KMS-11 (cell line): ENCODE measurements at regions not wholly inside any gene's neighbourhood (a gene's known extent, or its start where the extent isn't known, plus 50 kb on each side); places are given as distances from the start of the nearest gene placed in this dataset.

Experiments
- H2AFZ ChIP-seq: fragments of 200-600 bp; sonication (generic); 2 replicates; pipeline ENCODE4 v1.6.1; 2016; ENCODE audit warnings: antibody characterized with exemption, mixed run types, low read depth
- H3K27ac ChIP-seq: fragments of 200-600 bp; sonication (generic); 2 replicates; pipeline ENCODE4 v1.6.1; 2016; ENCODE audit warnings: mild to moderate bottlenecking, mixed run types
- H3K27me3 ChIP-seq: fragments of 200-600 bp; sonication (generic); 2 replicates; pipeline ENCODE4 v1.6.1; 2017; ENCODE audit warnings: mild to moderate bottlenecking, low read depth, mixed run types, moderate library complexity; ENCODE audit not compliant: insufficient read depth
- H3K36me3 ChIP-seq: fragments of 200-600 bp; sonication (generic); 2 replicates; pipeline ENCODE4 v1.6.1; 2017; ENCODE audit warnings: mild to moderate bottlenecking, mixed run types; ENCODE audit not compliant: insufficient read depth
- H3K4me1 ChIP-seq: fragments of 200-600 bp; sonication (generic); 2 replicates; pipeline ENCODE4 v1.6.1; 2016; ENCODE audit warnings: mild to moderate bottlenecking, low read depth, mixed run types; ENCODE audit not compliant: poor library complexity, severe bottlenecking
- H3K4me2 ChIP-seq: fragments of 200-600 bp; sonication (generic); 2 replicates; pipeline ENCODE4 v1.7.0; 2016; ENCODE audit warnings: mild to moderate bottlenecking, mixed run types
- H3K4me3 ChIP-seq: fragments of 200-600 bp; sonication (generic); IDR thresholded peaks from 2 replicates; pipeline ENCODE4 v1.6.1; 2017; ENCODE audit warnings: low read depth, low read length, mixed read lengths; ENCODE audit not compliant: insufficient read depth
- H3K79me2 ChIP-seq: fragments of 200-600 bp; sonication (generic); 2 replicates; pipeline ENCODE4 v1.6.1; 2016; ENCODE audit warnings: low read depth, mixed run types; ENCODE audit not compliant: insufficient read depth
- H3K9ac ChIP-seq: fragments of 200-600 bp; sonication (generic); 2 replicates; pipeline ENCODE4 v1.6.1; 2016; ENCODE audit warnings: mild to moderate bottlenecking, mixed run types
- H4K20me1 ChIP-seq: fragments of 200-600 bp; sonication (generic); 2 replicates; pipeline ENCODE4 v1.6.1; 2016; ENCODE audit warnings: mild to moderate bottlenecking, mixed run types; ENCODE audit not compliant: insufficient read depth
- CTCF ChIP-seq: fragments of 200-600 bp; sonication (generic); conservative IDR thresholded peaks from 2 replicates; pipeline ENCODE4 v1.6.1; 2017; ENCODE audit warnings: low read depth, mild to moderate bottlenecking, antibody characterized with exemption, low read length, moderate library complexity, mixed read lengths

GRCh38 chr13:37448153-37448552 lies 150.4 kb downstream of the POSTN start:
- H3K27me3 ChIP-seq: no peaks in the 10 kb centered on the region
- no peak overlapping the region for H3K27ac ChIP-seq
- H3K36me3 ChIP-seq: no peaks in the 10 kb centered on the region
- H3K4me2 ChIP-seq: no peak overlapping the region
- H3K79me2 ChIP-seq: no peaks in the 10 kb centered on the region
- no peaks in the 10 kb centered on the region for H3K4me1 ChIP-seq
- H2AFZ ChIP-seq: no peak overlapping the region
- no peak overlapping the region for H3K4me3 ChIP-seq
- H4K20me1 ChIP-seq: no peaks in the 10 kb centered on the region
- TF ChIP-seq CTCF: no peak
- no peak overlapping the region for H3K9ac ChIP-seq

GRCh38 chr13:37446503-37446902 lies 152.1 kb downstream of the POSTN start:
- Histone ChIP-seq H3K4me3 (no peak overlapping the region), H3K27ac (no peak overlapping the region), H2AFZ (no peak overlapping the region), H3K4me2 (no peak overlapping the region), H3K79me2 (no peaks in the 10 kb centered on the region), H3K27me3 (no peaks in the 10 kb centered on the region), H3K4me1 (no peaks in the 10 kb centered on the region), H3K36me3 (no peaks in the 10 kb centered on the region), H4K20me1 (no peaks in the 10 kb centered on the region), H3K9ac (no peak overlapping the region)
- TF ChIP-seq CTCF: no peak

GRCh38 chr13:37443538-37443937 lies 155.0 kb downstream of the POSTN start:
- no peak overlapping the region for H3K9ac ChIP-seq
- H3K4me3 ChIP-seq: no peak overlapping the region
- H3K36me3 ChIP-seq: no peaks in the 10 kb centered on the region
- H4K20me1 ChIP-seq: no peaks in the 10 kb centered on the region
- no peak overlapping the region for H2AFZ ChIP-seq
- no peaks in the 10 kb centered on the region for H3K79me2 ChIP-seq
- H3K4me1 ChIP-seq: no peaks in the 10 kb centered on the region
- TF ChIP-seq CTCF: no peak
- no peaks in the 10 kb centered on the region for H3K27me3 ChIP-seq
- no peak overlapping the region for H3K4me2 ChIP-seq
- no peak overlapping the region for H3K27ac ChIP-seq

- TF ChIP-seq CTCF: no peak
- Histone ChIP-seq H3K4me3 (no peak overlapping the region), H4K20me1 (no peaks in the 10 kb centered on the region), H3K4me2 (no peak overlapping the region), H3K27ac (no peak overlapping the region), H3K9ac (no peak overlapping the region), H3K4me1 (no peaks in the 10 kb centered on the region), H3K27me3 (no peaks in the 10 kb centered on the region), H3K36me3 (no peaks in the 10 kb centered on the region), H3K79me2 (no peaks in the 10 kb centered on the region), H2AFZ (no peak overlapping the region)
Observed at GRCh38 chr13:37442996-37443395, 155.6 kb downstream of the POSTN start.

- Histone ChIP-seq H3K9ac (no peak overlapping the region), H3K27ac (no peak overlapping the region), H4K20me1 (no peaks in the 10 kb centered on the region), H3K36me3 (no peaks in the 10 kb centered on the region), H3K79me2 (no peaks in the 10 kb centered on the region), H3K4me2 (no peak overlapping the region), H3K27me3 (no peaks in the 10 kb centered on the region), H3K4me1 (no peaks in the 10 kb centered on the region), H2AFZ (no peak overlapping the region), H3K4me3 (no peak overlapping the region)
- TF ChIP-seq CTCF: no peak
Observed at GRCh38 chr13:37435881-37436280, 162.7 kb downstream of the POSTN start.
